ENCODE measurements at regions not wholly inside any gene's neighbourhood (a gene's known extent, or its start where the extent isn't known, plus 50 kb on each side); places are given as distances from the start of the nearest gene placed in this dataset.
"Not testable (repeated sequence)": the region's sequence is repeated elsewhere in the genome, so short reads cannot be mapped to it uniquely, and the experiment has no call there.

- not testable (repeated sequence) for TF ChIP-seq E2F1 (CRISPR knock-in tag; IDR thresholded peaks at IDR 0.05); FOXK1 (CRISPR knock-in tag; IDR thresholded peaks at IDR 0.05); ZNF138 (CRISPR knock-in tag; conservative IDR thresholded peaks at IDR 0.05); FOXJ3 (CRISPR knock-in tag; IDR thresholded peaks at IDR 0.05; ENCODE audit: borderline replicate concordance)
- TF ChIP-seq, protein P1, sequence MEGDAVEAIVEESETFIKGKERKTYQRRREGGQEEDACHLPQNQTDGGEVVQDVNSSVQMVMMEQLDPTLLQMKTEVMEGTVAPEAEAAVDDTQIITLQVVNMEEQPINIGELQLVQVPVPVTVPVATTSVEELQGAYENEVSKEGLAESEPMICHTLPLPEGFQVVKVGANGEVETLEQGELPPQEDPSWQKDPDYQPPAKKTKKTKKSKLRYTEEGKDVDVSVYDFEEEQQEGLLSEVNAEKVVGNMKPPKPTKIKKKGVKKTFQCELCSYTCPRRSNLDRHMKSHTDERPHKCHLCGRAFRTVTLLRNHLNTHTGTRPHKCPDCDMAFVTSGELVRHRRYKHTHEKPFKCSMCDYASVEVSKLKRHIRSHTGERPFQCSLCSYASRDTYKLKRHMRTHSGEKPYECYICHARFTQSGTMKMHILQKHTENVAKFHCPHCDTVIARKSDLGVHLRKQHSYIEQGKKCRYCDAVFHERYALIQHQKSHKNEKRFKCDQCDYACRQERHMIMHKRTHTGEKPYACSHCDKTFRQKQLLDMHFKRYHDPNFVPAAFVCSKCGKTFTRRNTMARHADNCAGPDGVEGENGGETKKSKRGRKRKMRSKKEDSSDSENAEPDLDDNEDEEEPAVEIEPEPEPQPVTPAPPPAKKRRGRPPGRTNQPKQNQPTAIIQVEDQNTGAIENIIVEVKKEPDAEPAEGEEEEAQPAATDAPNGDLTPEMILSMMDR (IDR thresholded peaks at IDR 0.05) = not testable (repeated sequence)
These were observed 222.4 kb downstream of the ERMARD start for GRCh38 chr6:169973588-169974467.

All from WTC11 (cell line).